ENCODE measurements at regions not wholly inside any gene's neighbourhood (a gene's known extent, or its start where the extent isn't known, plus 50 kb on each side); places are given as distances from the start of the nearest gene placed in this dataset.

DNA sequence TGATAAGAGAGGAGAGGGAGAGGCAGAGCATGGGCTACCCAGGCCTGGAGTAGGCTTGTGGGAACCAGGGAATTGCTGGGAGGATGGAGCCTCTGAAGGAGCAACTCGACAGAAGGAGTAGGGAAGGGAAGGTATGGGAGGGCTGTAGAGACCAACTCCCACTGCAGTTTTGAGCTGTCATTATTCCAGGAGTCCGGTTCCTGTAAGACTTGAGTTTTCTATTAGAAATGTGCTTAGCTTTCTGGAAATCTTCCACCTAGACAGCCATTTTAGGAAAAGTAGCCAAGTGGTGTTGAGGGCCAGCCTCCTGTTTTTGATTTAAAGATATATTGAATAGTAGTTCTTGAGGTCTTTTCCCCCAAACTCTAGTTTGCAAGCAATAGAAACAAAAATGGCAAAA, 323.5 kb downstream of the LRRC70 start:
- H3K9ac ChIP-seq (replicated peaks in 1 of 4; ENCODE audit: extremely low read depth in 1 of 4, low read depth in 3 of 4, low read length in 3 of 4) = no peak overlapping the region
- no peak overlapping the region for H2BK20ac ChIP-seq (ENCODE audit: low read length)
- H3K4me1 ChIP-seq (replicated peaks in 1 of 4; ENCODE audit: control insufficient read depth in 3 of 4, insufficient read depth in 4 of 4, low read length in 3 of 4) = no peaks in the 10 kb centered on the region
- no peak overlapping the region for H3K14ac ChIP-seq (ENCODE audit: insufficient read length)
- no peak overlapping the region for H3K4me3 ChIP-seq (ENCODE audit: extremely low read depth in 1 of 4, insufficient read depth in 2 of 4, low read depth in 3 of 4, low read length in 4 of 4)
- 82% methylated on average over 2 of the region's 2 CpGs; no CpG with 5 or more reads in 1 of the 2 experiments for WGBS, 2 experiments (ENCODE audit: extremely low coverage in 1 of 2, insufficient coverage in 1 of 2, insufficient read length in 1 of 2, insufficient replicate concordance in 2 of 2, low coverage in 1 of 2, low lambda C conversion rate in 2 of 2, missing lambda C conversion rate in 1 of 2)
- FAIRE-seq = no peak
- no peaks in the 10 kb centered on the region for H3K36me3 ChIP-seq (ENCODE audit: control insufficient read depth in 2 of 4, insufficient read depth in 4 of 4, low read length in 3 of 4)
- H2BK12ac ChIP-seq (ENCODE audit: low read depth, low read length) = no peak overlapping the region
- no peak overlapping the region for H4K8ac ChIP-seq (ENCODE audit: extremely low read depth, insufficient read depth, low read length)
- ChIA-PET CTCF (ENCODE audit: partially characterized antibody) (no interaction called here), POLR2A (ENCODE audit: partially characterized antibody) (no interaction called here)
- H3K4me2 ChIP-seq (ENCODE audit: insufficient read depth in 1 of 2, low read depth in 2 of 2, low read length in 2 of 2) = no peak overlapping the region
- no peak for TF ChIP-seq KDM5A (IDR thresholded peaks at IDR 0.05; ENCODE audit: low read length)
- no peak for TF ChIP-seq MAFK (IDR thresholded peaks at IDR 0.05; ENCODE audit: low read depth, low read length)
- TF ChIP-seq RBBP5 (IDR thresholded peaks at IDR 0.05; ENCODE audit: borderline replicate concordance, low read depth, low read length) = no peak
- TF ChIP-seq HDAC6 (IDR thresholded peaks at IDR 0.05; ENCODE audit: low read depth, low read length) = no peak
- TF ChIP-seq POLR2AphosphoS5 (IDR thresholded peaks at IDR 0.05; ENCODE audit: low read depth, low read length) = no peak
- no peak for TF ChIP-seq TBP (IDR thresholded peaks at IDR 0.05; ENCODE audit: low read depth, low read length)
- no peak for TF ChIP-seq GABPA (IDR thresholded peaks at IDR 0.05; ENCODE audit: borderline replicate concordance, insufficient read depth, low read length)
- H2BK5ac ChIP-seq (ENCODE audit: low read depth, low read length) = no peak overlapping the region
- H3K18ac ChIP-seq (ENCODE audit: extremely low read depth, low read length) = no peak overlapping the region
- no peak overlapping the region for H3K4ac ChIP-seq (replicated peaks; ENCODE audit: insufficient read length, low read depth, low read length)
- H2AK5ac ChIP-seq (ENCODE audit: low read depth, low read length) = no peak overlapping the region
- H3K79me2 ChIP-seq (ENCODE audit: control insufficient read depth in 1 of 2, insufficient read depth in 2 of 2, low read length in 2 of 2) = no peaks in the 10 kb centered on the region
- H3K23ac ChIP-seq (ENCODE audit: insufficient read length) = no peak overlapping the region
- no peaks in the 10 kb centered on the region for H3K9me3 ChIP-seq (ENCODE audit: insufficient read depth in 2 of 2, low read depth in 1 of 2, low read length in 1 of 2)
- no peak overlapping the region for H2BK15ac ChIP-seq (ENCODE audit: low read length)
- H3K23me2 ChIP-seq (ENCODE audit: low read depth, low read length) = no peaks in the 10 kb centered on the region; the same call in 1 of the 2 replicates
- no peaks in the 10 kb centered on the region for H3K27me3 ChIP-seq (replicated peaks in 1 of 4; ENCODE audit: control insufficient read depth in 3 of 4, extremely low read depth in 1 of 4, insufficient read depth in 3 of 4, low read length in 3 of 4)
- H4K91ac ChIP-seq (replicated peaks; ENCODE audit: insufficient read length, low read length) = no peak overlapping the region
- no peak overlapping the region for H3K27ac ChIP-seq (ENCODE audit: low read depth, low read length)
- H4K20me1 ChIP-seq (replicated peaks in 1 of 2; ENCODE audit: control insufficient read depth in 1 of 2, insufficient read depth in 2 of 2, low read length in 2 of 2) = no peaks in the 10 kb centered on the region
- no peak for DNase-seq (ENCODE audit: low read depth in 1 of 2, low spot score in 2 of 2)
- no peak overlapping the region for H3K56ac ChIP-seq (replicated peaks; ENCODE audit: insufficient read length, low read depth, low read length)
- H2BK120ac ChIP-seq (replicated peaks; ENCODE audit: low read depth, low read length) = no peak overlapping the region
- no peaks in the 10 kb centered on the region for H3K79me1 ChIP-seq (ENCODE audit: low read depth, low read length)
- no peak overlapping the region for H2AFZ ChIP-seq (ENCODE audit: low read length)
- no peak overlapping the region for H4K5ac ChIP-seq (ENCODE audit: insufficient read length, low read depth, low read length)

Measured in H1 (cell line).